MG63 (cell line): ENCODE measurements at regions not wholly inside any gene's neighbourhood (a gene's known extent, or its start where the extent isn't known, plus 50 kb on each side); places are given as distances from the start of the nearest gene placed in this dataset.
"Not testable (repeated sequence)": the region's sequence is repeated elsewhere in the genome, so short reads cannot be mapped to it uniquely, and the experiment has no call there.

Experiments used
- DNase-seq: peaks from one replicate; pipeline ENCODE4 v3.0.0-alpha.2; 2020
- H3K27me3 ChIP-seq: fragments of 250-450 bp; sonication (Bioruptor Pico); 2 replicates; pipeline ENCODE4 v1.5.1; 2020; ENCODE audit warnings: mild to moderate bottlenecking, moderate library complexity
- H3K36me3 ChIP-seq: fragments of 250-450 bp; sonication (Bioruptor Pico); 2 replicates; pipeline ENCODE4 v1.5.1; 2020; ENCODE audit warnings: mild to moderate bottlenecking, moderate library complexity
- H3K4me3 ChIP-seq: fragments of 250-450 bp; sonication (Bioruptor Pico); 2 replicates; pipeline ENCODE4 v1.5.1; 2020; ENCODE audit warnings: mild to moderate bottlenecking, moderate library complexity
- H3K9me3 ChIP-seq: fragments of 250-450 bp; sonication (Bioruptor Pico); 2 replicates; pipeline ENCODE4 v1.5.1; 2020; ENCODE audit warnings: mild to moderate bottlenecking, moderate library complexity

DNA sequence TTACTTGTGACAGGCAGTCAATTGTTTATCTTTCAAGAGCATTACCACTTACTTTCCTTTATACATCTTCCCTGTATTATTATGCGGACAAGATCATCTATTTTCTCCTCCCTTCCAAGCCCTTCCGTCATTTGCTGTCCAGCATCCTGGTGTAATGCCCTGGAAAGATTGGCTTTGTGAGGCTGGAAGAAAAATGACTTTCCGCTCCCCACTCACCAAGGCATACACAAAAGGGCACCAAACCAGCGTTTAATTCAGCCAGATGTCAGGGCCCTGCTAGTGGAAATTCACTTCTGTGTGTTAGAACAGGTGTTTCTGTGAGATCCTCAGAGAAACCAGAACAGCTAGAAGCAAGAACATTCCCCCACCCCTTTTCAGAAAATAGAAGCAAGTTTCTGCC lies 128.1 kb upstream of the NANOS1 start:
- Histone ChIP-seq H3K9me3 (0 out of 2 replicates have a peak, but pooled peaks cover 3% of the 10 kb centered on the region), H3K27me3 (no peaks in the 10 kb centered on the region), H3K4me3 (no peak overlapping the region), H3K36me3 (no peaks in the 10 kb centered on the region)
- DNase-seq: no peak

DNA sequence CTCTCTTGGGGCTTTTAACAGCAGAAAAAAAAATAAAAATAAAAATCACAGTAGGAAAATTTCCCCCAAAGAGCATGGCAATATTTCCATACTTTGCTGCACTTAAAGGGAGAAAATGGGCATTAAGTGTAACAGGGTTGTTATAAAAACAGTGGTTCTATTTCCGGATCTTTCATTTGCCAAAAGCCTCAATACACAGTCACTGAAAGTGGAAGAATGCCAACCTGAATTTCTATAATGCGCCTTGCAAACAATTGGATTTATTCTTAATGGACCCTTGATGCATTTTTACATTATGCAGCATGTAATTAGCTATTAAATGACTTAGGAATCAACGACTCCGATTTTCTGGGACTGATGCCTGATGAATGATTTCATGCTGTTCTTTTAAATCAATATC lies 127.6 kb upstream of the NANOS1 start:
- 0 out of 2 replicates have a peak, but pooled peaks cover 3% of the 10 kb centered on the region for H3K9me3 ChIP-seq
- DNase-seq: no peak
- no peak overlapping the region for H3K4me3 ChIP-seq
- no peaks in the 10 kb centered on the region for H3K36me3 ChIP-seq
- no peaks in the 10 kb centered on the region for H3K27me3 ChIP-seq

DNA sequence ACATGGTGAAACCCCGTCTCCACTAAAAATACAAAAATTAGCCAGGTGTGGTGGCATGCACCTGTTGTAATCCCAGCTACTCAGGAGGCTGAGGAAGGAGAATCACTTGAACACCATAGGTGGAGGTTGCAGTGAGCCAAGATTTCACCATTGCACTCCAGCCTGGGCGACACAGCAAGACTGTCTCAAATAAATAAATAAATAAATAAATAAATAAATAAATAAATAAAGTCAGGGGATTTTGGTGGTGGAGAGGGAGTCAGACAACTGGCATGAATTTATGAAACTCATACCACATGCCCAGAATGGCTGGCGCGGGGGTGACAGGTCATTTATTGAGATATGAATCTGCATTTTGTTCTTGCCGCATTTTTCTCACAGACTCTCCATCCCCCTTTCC lies 126.9 kb upstream of the NANOS1 start:
- H3K9me3 ChIP-seq, H3K27me3 ChIP-seq, H3K36me3 ChIP-seq, DNase-seq, H3K4me3 ChIP-seq: not testable (repeated sequence)

DNA sequence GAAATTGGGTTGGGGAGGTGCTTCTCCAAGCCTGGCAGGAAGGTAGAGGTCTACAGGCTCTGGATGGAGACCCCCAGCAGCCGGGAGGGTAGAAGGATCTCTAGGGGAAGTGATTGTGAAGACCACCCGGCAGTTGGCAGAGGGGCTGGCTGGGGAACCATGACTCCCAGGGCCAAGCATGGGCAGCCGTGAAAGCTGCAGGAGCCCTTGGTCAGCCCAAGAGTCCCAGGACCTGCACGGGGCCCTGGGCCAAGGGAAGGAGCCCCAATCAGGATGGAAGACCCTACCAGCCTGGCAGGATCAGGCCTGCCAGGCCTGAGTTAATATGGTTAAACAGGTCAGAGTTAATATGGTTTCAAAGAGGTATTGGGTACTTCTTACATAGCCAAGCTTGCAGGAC lies 126.3 kb upstream of the NANOS1 start:
- H3K4me3 ChIP-seq: no peak overlapping the region
- no peaks in the 10 kb centered on the region for H3K36me3 ChIP-seq
- no peaks in the 10 kb centered on the region for H3K27me3 ChIP-seq
- DNase-seq: no peak
- 0 out of 2 replicates have a peak, but pooled peaks cover 3% of the 10 kb centered on the region for H3K9me3 ChIP-seq

DNA sequence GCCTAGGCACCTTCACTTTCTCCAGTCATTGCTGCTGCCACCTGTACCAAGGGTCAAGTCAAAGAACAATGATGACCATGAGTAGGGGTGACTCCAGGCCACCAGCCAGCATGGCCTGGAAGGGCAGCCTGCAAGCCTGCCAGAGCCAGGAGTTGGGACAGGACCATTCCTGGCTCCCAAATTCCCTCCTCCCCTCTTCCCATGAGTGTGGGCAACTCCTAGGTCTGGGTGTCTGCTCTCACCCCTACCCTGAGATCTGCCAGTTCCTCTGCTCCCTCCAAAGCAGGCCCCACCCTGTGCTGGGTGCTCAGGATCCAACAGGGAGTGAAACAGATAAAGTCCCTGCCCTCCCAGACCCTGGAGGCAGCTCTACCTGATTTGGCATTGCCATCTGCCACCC lies 125.8 kb upstream of the NANOS1 start:
- Histone ChIP-seq H3K27me3 (no peaks in the 10 kb centered on the region), H3K4me3 (no peak overlapping the region), H3K9me3 (no peaks in the 10 kb centered on the region), H3K36me3 (no peaks in the 10 kb centered on the region)
- DNase-seq: no peak

DNA sequence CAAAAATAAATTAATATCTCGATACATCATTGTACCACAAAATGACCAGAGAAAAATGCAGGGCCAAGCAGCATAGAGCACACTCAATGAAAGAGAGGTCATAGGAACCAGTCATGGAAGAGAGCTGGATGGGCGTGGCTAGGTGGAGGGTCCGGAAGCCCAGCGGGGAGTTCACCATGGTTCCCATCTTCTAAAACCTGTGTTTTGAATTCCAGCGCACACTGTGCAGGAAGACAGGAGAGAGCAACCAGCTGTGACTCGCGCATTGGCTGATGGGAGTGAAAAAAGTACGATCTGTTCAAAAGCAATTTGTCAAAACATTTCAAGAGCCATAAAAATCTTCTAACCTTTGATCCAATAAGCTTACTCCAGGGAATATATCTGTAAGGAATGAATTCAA lies 125.2 kb upstream of the NANOS1 start:
- Histone ChIP-seq H3K27me3 (no peaks in the 10 kb centered on the region), H3K4me3 (no peak overlapping the region), H3K9me3 (no peaks in the 10 kb centered on the region), H3K36me3 (no peaks in the 10 kb centered on the region)
- DNase-seq: no peak

DNA sequence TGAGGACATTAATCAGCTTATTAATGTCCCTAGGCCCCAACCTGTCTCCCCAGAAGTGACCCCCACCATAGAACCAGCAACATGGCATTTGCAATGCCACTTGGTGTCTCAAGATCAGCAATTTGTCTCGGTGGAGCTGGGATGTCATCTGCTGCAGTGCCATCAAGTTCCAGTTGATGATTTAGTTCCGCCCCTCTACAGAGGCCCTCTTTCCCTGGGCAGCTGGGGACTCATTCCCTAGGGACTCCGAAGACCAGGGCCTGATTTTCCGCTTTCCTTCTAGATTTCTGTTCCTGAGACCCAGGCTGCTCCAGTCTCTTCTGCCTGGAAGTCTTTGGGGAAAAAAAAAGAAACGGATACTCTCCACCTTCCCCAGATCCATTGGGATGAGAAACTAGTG lies 122.5 kb upstream of the NANOS1 start:
- Histone ChIP-seq H3K4me3 (no peak overlapping the region), H3K27me3 (no peaks in the 10 kb centered on the region), H3K36me3 (no peaks in the 10 kb centered on the region), H3K9me3 (no peaks in the 10 kb centered on the region)
- DNase-seq: no peak

DNA sequence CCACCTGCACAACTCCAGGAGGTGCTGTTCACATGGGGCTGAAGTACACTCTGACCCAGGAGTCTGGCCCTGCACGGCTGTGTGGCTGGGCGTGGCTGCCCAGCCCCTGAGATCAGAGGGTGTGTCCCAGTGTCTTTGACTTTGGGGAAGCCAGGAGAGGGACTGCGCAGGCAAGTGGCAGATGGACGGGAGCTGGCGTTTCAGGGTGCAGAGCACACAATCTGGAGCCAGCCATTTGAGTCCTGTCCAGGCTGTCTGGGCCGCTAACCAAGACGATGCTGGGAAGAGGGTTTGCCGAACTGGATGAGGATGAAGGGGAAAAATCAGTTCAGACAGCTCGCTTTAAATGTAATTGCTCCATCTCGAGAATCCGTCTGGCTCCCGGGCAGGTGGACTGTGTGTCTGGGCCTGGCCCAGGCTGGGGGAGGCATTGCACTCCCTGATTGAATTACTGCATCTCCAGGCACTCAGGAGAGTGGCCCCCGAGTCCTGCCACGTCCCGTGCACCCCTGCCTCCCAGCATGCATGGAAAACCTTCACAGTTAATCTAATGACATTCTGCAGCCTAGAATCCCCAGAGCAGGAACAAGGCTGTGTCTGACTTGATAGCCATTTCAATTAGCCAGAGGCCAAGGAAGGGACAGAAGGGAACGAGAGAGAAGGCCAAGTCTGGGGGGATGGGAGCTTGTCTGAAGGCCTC lies 120.8 kb upstream of the NANOS1 start:
- Histone ChIP-seq H3K27me3 (no peaks in the 10 kb centered on the region), H3K9me3 (no peaks in the 10 kb centered on the region), H3K4me3 (no peak overlapping the region), H3K36me3 (no peaks in the 10 kb centered on the region)
- no peak for DNase-seq

DNA sequence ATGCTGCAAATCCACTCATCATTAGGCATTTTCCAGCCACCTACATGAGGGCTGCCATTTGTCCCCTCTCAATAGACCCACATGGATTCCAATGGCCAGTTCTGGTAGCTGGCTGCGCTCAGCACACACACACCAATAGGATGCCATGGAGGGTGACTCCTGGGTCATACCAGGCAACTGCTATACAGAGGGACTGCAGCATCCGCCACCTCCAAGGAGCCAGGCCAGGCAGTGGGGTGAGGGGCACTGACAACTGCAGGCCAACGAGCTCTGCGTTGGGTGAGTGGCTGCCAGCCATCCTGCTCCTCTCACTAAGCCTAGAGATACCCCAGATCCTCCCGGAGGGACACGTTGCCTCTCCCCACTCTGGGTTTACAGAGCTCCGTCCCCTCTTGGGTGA lies 118.8 kb upstream of the NANOS1 start:
- Histone ChIP-seq H3K9me3 (no peaks in the 10 kb centered on the region), H3K36me3 (no peaks in the 10 kb centered on the region)

DNA sequence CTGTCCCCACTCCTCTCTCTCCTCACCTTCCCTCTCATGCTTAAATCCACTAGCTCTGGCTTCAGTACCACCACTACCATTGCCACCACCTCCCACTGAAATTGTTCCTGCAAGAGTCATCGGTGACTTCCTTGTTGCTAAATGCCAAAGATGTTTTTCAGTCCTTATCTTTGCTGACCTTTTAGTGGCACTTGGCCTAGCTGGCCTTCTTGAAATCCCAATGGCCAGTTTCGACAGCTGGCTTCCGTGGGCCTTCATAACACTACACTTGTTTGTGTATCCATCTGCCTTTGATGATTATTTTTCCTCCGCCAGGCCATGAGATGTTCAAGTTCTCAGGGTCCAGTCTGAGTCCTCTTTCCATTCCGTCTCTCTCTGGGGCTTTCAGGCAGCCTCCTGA lies 118.2 kb upstream of the NANOS1 start:
- no peaks in the 10 kb centered on the region for H3K9me3 ChIP-seq
- H3K4me3 ChIP-seq: no peak overlapping the region
- peak; percentile 21 for DNase-seq
- H3K27me3 ChIP-seq: no peaks in the 10 kb centered on the region
- no peaks in the 10 kb centered on the region for H3K36me3 ChIP-seq

More for the DNA sequence above, 118.8 kb upstream of the NANOS1 start:
- no peak for DNase-seq
- no peaks in the 10 kb centered on the region for H3K27me3 ChIP-seq
- H3K4me3 ChIP-seq: no peak overlapping the region

DNA sequence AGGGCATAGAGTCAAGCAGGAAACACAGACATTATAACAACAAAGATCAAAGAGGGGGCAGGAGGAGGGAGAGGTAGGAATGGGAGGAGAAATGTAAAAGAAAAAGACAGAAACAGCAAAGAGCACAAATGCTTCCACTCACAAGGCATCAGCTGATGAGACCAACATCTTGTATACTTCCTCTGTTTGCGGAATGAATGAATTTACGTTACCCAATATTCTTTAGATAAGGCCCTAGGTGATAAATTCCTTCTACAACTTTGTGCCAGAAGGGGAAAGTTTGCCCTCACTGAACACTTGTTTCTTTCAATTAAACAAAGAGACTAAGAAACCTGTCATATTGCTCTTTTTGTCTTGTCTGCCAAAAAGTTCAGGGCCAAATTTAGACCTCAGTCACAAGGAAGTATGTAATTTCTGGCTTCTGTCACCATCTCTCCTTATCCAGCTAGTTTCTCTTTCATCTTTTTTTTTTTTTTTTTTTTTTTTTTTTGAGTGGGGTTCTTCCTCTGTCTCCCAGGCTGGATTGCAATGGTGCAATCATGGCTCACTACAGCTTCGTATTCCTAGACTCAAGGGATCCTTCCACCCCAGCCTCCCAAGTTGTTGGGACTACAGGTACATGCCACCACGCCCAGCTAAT lies 116.4 kb upstream of the NANOS1 start:
- H3K4me3 ChIP-seq: no peak overlapping the region
- H3K9me3 ChIP-seq: no peaks in the 10 kb centered on the region
- no peak for DNase-seq
- no peaks in the 10 kb centered on the region for H3K27me3 ChIP-seq
- H3K36me3 ChIP-seq: no peaks in the 10 kb centered on the region

DNA sequence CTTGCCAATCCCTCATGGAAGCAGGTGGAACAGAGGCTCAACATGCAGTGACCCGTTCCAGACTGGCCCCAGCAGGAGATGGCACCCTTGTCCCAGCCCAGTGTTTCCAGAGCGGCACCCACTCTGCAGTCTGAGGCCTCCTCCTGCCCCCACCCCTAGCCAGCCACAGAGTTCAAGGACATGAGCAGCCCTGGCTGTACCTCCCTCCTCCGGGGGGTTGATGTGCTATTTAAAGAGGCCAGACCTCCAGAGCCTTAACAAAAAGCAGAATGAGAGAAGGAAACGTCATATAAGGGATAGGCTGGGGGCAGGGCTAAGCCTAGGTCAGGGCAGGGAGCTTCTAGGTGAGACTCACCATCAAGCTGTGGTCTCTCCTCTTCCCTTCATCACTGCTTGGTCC lies 115.7 kb upstream of the NANOS1 start:
- Histone ChIP-seq H3K36me3 (no peaks in the 10 kb centered on the region), H3K9me3 (no peaks in the 10 kb centered on the region), H3K4me3 (no peak overlapping the region), H3K27me3 (no peaks in the 10 kb centered on the region)
- no peak for DNase-seq

DNA sequence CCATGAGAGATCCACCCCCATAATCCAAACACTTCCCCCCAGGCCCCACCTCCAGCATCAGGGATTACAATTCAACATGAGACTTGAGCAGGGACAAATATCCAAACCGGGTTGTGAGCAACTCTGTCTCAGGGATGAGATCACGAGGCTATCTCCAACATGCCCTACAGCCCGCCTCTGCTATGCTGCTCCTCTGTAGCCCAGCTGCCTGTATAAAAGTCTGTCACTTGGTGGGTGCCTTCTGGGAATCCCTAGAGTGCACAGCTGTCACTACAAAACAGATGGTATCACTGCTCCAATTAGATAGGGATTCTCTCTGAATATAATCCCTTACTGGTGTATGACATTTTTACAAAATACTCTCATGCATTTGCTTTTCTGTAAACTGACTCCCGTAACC lies 114.9 kb upstream of the NANOS1 start:
- Histone ChIP-seq H3K9me3 (no peaks in the 10 kb centered on the region), H3K4me3 (no peak overlapping the region), H3K36me3 (no peaks in the 10 kb centered on the region), H3K27me3 (no peaks in the 10 kb centered on the region)
- no peak for DNase-seq

DNA sequence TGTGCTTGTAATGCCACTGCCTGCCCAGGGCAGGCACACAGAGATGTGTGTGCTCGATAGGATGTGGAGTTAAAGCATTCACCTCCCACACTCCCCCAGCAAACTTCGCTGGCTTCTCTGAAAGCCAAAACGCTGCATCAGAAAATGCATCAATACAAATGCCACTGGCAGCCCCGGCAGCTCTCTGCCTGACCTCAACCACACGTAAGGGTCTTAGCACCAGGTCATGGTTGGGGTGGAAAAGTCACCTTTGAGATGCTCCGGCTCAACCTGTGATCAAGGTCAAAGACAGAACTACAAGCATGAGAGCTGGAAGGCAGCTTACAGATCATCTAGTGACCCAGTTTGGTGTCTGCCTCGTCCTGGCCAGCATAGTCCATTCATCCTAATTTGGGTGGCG lies 114.4 kb upstream of the NANOS1 start:
- DNase-seq: no peak
- H3K9me3 ChIP-seq: no peaks in the 10 kb centered on the region
- no peaks in the 10 kb centered on the region for H3K36me3 ChIP-seq
- H3K4me3 ChIP-seq: no peak overlapping the region
- H3K27me3 ChIP-seq: no peaks in the 10 kb centered on the region

DNA sequence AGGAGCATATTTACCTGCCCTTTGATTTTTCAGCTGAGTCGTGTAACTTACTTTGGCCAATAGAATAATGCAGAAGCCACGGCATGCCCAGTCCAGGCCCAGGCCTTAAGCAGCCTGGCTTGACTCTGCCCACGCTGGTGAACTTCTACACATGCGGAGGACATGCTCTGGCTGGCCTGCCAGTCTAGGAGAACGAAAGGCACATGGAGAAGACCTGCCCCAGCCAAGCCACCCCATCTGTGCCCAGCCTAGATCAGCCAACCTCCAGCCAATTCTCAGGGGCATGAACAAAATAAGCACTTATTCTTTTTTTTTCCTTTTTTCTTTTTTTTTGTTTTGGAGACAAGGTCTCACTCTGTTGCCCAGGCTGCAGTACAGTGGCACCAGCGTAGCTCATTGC lies 112.7 kb upstream of the NANOS1 start:
- Histone ChIP-seq H3K4me3 (no peak overlapping the region), H3K36me3 (no peaks in the 10 kb centered on the region), H3K9me3 (no peaks in the 10 kb centered on the region), H3K27me3 (no peaks in the 10 kb centered on the region)
- no peak for DNase-seq

DNA sequence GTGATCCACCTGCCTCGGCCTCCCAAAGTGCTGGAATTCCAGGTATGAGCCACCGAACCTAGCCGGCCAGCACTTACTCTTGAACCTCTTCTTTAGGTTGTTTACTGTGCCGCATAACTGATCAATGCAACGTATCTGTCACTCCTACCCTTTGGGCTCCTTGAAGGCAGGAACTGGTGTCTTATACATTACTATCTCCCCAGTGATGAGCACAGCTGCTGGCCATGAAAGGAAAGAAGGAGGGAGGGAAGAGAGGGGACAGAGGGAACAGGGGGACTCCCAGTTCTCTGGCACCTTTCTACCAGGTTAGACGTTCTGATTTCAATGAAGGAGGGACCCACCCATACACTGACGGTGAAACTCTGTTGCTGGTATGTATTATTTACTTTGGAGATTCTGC lies 111.8 kb upstream of the NANOS1 start:
- no peaks in the 10 kb centered on the region for H3K36me3 ChIP-seq
- H3K9me3 ChIP-seq: no peaks in the 10 kb centered on the region
- no peak overlapping the region for H3K4me3 ChIP-seq
- H3K27me3 ChIP-seq: no peaks in the 10 kb centered on the region
- no peak for DNase-seq

DNA sequence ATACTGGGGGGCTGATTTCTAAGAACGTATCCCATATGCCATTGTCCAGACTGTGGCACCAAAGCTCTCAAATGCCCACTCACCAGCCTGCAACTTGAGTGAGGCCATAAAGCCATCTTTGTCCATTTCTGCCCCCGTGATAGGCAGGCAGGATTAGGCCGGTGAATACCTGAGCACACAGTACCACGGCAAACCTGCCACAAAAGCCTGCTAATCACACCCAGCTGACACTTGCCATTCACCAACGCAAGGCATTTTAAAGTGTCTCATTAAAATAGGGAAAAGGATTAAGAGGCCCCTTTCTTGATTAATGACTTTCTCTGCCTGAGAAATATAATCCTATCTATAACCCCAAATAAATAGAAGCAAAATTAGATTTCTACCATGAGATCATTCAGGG lies 111.4 kb upstream of the NANOS1 start:
- H3K36me3 ChIP-seq: no peaks in the 10 kb centered on the region
- no peaks in the 10 kb centered on the region for H3K27me3 ChIP-seq
- H3K9me3 ChIP-seq: no peaks in the 10 kb centered on the region
- no peak for DNase-seq
- H3K4me3 ChIP-seq: no peak overlapping the region

DNA sequence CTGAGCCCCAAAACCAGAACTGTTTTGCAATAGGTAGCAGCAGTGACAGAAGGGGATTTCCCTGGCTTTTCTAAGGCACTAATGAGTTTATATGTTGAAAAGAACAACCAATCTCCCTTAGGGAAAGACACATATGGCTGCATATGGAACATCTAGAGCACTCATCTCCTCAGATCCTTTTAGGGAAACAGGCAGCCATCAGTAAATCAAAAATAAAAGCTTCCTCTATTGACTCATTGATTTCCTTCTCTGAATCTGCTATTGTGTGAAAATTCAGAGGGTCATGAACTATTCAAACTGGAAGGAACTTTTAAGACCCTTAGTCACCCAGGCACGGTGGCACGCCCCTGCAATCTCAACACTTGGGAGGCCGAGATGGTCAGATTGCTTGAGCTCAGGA lies 110.9 kb upstream of the NANOS1 start:
- no peak for DNase-seq
- no peaks in the 10 kb centered on the region for H3K36me3 ChIP-seq

More for the DNA sequence above, 110.9 kb upstream of the NANOS1 start:
- Histone ChIP-seq H3K9me3 (no peaks in the 10 kb centered on the region), H3K4me3 (no peak overlapping the region), H3K27me3 (no peaks in the 10 kb centered on the region)
